ENCODE measurements at regions not wholly inside any gene's neighbourhood (a gene's known extent, or its start where the extent isn't known, plus 50 kb on each side); places are given as distances from the start of the nearest gene placed in this dataset.

GRCh38 chr14:48876806-48877340 lies 709.3 kb downstream of the RPS29 start:
- Histone ChIP-seq H3K27ac (ENCODE audit: low read depth, low read length) (no peak overlapping the region), H3K4me3 (replicated peaks in 1 of 2; ENCODE audit: low read depth in 1 of 2, low read length in 2 of 2) (no peak overlapping the region), H2AFZ (ENCODE audit: low read depth, low read length, poor library complexity, severe bottlenecking) (no peak overlapping the region), H3K4me1 (ENCODE audit: control insufficient read depth in 1 of 2, insufficient read depth in 2 of 2, low read length in 2 of 2) (no peaks in the 10 kb centered on the region), H3K4me2 (ENCODE audit: low read length) (no peak overlapping the region), H4K20me1 (ENCODE audit: insufficient read depth) (no peaks in the 10 kb centered on the region), H3K36me3 (ENCODE audit: control insufficient read depth in 1 of 2, insufficient read depth in 2 of 2, low read length in 2 of 2) (no peaks in the 10 kb centered on the region), H3K27me3 (ENCODE audit: insufficient read depth, low read length) (no peaks in the 10 kb centered on the region), H3K79me2 (ENCODE audit: insufficient read depth, low read length) (no peaks in the 10 kb centered on the region), H3K9me2 (ENCODE audit: insufficient read depth) (no peaks in the 10 kb centered on the region), H3K9ac (ENCODE audit: low read length) (no peak overlapping the region), H3K9me3 (ENCODE audit: control insufficient read depth in 1 of 2, insufficient read depth in 1 of 2, low read depth in 1 of 2, low read length in 2 of 2) (no peaks in the 10 kb centered on the region)
- intact Hi-C loops (cut with micrococcal nuclease), result no loop called here
- TF ChIP-seq JUND (IDR thresholded peaks at IDR 0.05) (no peak), RAD21 (IDR thresholded peaks at IDR 0.05; ENCODE audit: low read depth) (no peak), SP1 (IDR thresholded peaks at IDR 0.05; ENCODE audit: low read depth) (no peak), ZBTB33 (IDR thresholded peaks at IDR 0.05; ENCODE audit: extremely low read depth, insufficient replicate concordance, low read length) (no peak)
- RAD21 ChIA-PET (ENCODE audit: low non-redundant PET in 1 of 2, low total read pairs in 2 of 2, uncharacterized antibody in 2 of 2, unreplicated experiment in 2 of 2), result no interaction called here
- no peak for ATAC-seq
- CTCF ChIA-PET, result no interaction called here
- DNase-seq (ENCODE audit: low read depth, low spot score), result no peak
- POLR2A ChIA-PET, result no interaction called here
- BruUV-seq (replicated peaks), result no TSS peak

- H3K4me3 ChIP-seq (replicated peaks in 1 of 2; ENCODE audit: low read depth in 1 of 2, low read length in 2 of 2), result no peak overlapping the region
- no peaks in the 10 kb centered on the region for H3K9me2 ChIP-seq (ENCODE audit: insufficient read depth)
- BruUV-seq (replicated peaks), result no TSS peak
- H3K4me1 ChIP-seq (ENCODE audit: control insufficient read depth in 1 of 2, insufficient read depth in 2 of 2, low read length in 2 of 2), result no peaks in the 10 kb centered on the region
- POLR2A ChIA-PET, result no interaction called here
- H3K9ac ChIP-seq (ENCODE audit: low read length), result no peak overlapping the region
- H3K9me3 ChIP-seq (ENCODE audit: control insufficient read depth in 1 of 2, insufficient read depth in 1 of 2, low read depth in 1 of 2, low read length in 2 of 2), result no peaks in the 10 kb centered on the region
- no peak for ATAC-seq
- H4K20me1 ChIP-seq (ENCODE audit: insufficient read depth), result no peaks in the 10 kb centered on the region
- no peaks in the 10 kb centered on the region for H3K36me3 ChIP-seq (ENCODE audit: control insufficient read depth in 1 of 2, insufficient read depth in 2 of 2, low read length in 2 of 2)
- H3K4me2 ChIP-seq (ENCODE audit: low read length), result no peak overlapping the region
- DNase-seq (ENCODE audit: low read depth, low spot score), result no peak
- no peak overlapping the region for H2AFZ ChIP-seq (ENCODE audit: low read depth, low read length, poor library complexity, severe bottlenecking)
- RAD21 ChIA-PET (ENCODE audit: low non-redundant PET in 1 of 2, low total read pairs in 2 of 2, uncharacterized antibody in 2 of 2, unreplicated experiment in 2 of 2), result no interaction called here
- TF ChIP-seq EGR1 (IDR thresholded peaks at IDR 0.05; ENCODE audit: low read depth), result no peak
- TF ChIP-seq EZH2phosphoT487 (IDR thresholded peaks at IDR 0.05; ENCODE audit: borderline replicate concordance), result no peak
- TF ChIP-seq ZBTB33 (IDR thresholded peaks at IDR 0.05; ENCODE audit: extremely low read depth, insufficient replicate concordance, low read length), result no peak
- no peak for TF ChIP-seq TCF7L2 (IDR thresholded peaks at IDR 0.05; ENCODE audit: borderline replicate concordance, extremely low read depth, insufficient read depth, insufficient read length)
- TF ChIP-seq POLR2A (IDR thresholded peaks at IDR 0.05; ENCODE audit: borderline replicate concordance, extremely low read depth, insufficient read depth, insufficient read length), result no peak
- TF ChIP-seq CTCF (IDR thresholded peaks at IDR 0.05 in 2 of 3, conservative IDR thresholded peaks at IDR 0.05 in 1 of 3; ENCODE audit: borderline replicate concordance in 1 of 3, insufficient read depth in 1 of 3, low read depth in 2 of 3, low read length in 2 of 3), result no peak
- no peak for TF ChIP-seq SRF (IDR thresholded peaks at IDR 0.05; ENCODE audit: low read depth)
- TF ChIP-seq ZNF274 (IDR thresholded peaks at IDR 0.05; ENCODE audit: low read depth, low read length), result no peak
- no peak for TF ChIP-seq ATF3 (IDR thresholded peaks at IDR 0.05)
- no peak for TF ChIP-seq POLR2AphosphoS5 (IDR thresholded peaks at IDR 0.05; ENCODE audit: low read depth, low read length)
- TF ChIP-seq ZFX (IDR thresholded peaks at IDR 0.05), result no peak
- no peak for TF ChIP-seq RAD21 (IDR thresholded peaks at IDR 0.05; ENCODE audit: low read depth)
- no peak for TF ChIP-seq YY1 (IDR thresholded peaks at IDR 0.05; ENCODE audit: extremely low read depth, insufficient replicate concordance, low read depth, low read length)
- no peak overlapping the region for H3K27ac ChIP-seq (ENCODE audit: low read depth, low read length)
- intact Hi-C loops (cut with micrococcal nuclease), result no loop called here
- no peaks in the 10 kb centered on the region for H3K79me2 ChIP-seq (ENCODE audit: insufficient read depth, low read length)
- no peaks in the 10 kb centered on the region for H3K27me3 ChIP-seq (ENCODE audit: insufficient read depth, low read length)
- CTCF ChIA-PET, result no interaction called here
These were observed 711.5 kb downstream of the RPS29 start for GRCh38 chr14:48874711-48875110.
